HepG2 (cell line): ENCODE measurements at regions not wholly inside any gene's neighbourhood (a gene's known extent, or its start where the extent isn't known, plus 50 kb on each side); places are given as distances from the start of the nearest gene placed in this dataset.

Experiments
- ATAC-seq: fragments of 200-7000 bp; cut with Tn5 transposase; 3 replicates; pipeline ENCODE4 v1.9.1; 2020; ENCODE audit warnings: mild to moderate bottlenecking, moderate library complexity
- BruUV-seq: library from RNA; stranded (reverse); fragments of 400-500 nt; replicated peaks from 2 replicates; lab custom pipeline; 2021; lab: Mats Ljungman, UMichigan
- CTCF ChIA-PET: fragments of 300-600 bp; formaldehyde crosslinking; extraction: SDS; loops from one replicate; lab custom pipeline; 2021; ENCODE audit warnings: low total read pairs, inconsistent platforms, low intra/inter-chr PET ratio; lab: Yijun Ruan, JAX
- POLR2A ChIA-PET: fragments of 350-600 bp; sonication (Branson Sonifier 250); formaldehyde crosslinking; loops from one replicate; lab custom pipeline; 2020; ENCODE audit warnings: antibody characterized with exemption, inconsistent platforms; lab: Yijun Ruan, JAX
- DNase-seq: peaks from one replicate; pipeline ENCODE4 v3.0.0-alpha.2; 2015; ENCODE audit warnings: low spot score
- FAIRE-seq: peaks from 3 replicates; lab custom pipeline; 2011; peaks lifted over from hg19 to GRCh38; lab: Jason Lieb, UNC
- H2AFZ ChIP-seq: one replicate; pipeline ENCODE4 v1.6.1; 2011; ENCODE audit warnings: low read length, inconsistent platforms
- H3K27ac ChIP-seq: fragments of 300-600 bp; 3 replicates; pipeline ENCODE4 v1.8.0; 2011; ENCODE audit warnings: mixed run types, mild to moderate bottlenecking, mixed read lengths, low read length, inconsistent platforms; ENCODE audit not compliant: insufficient read depth; ENCODE audit errors: extremely low read length
- H3K27me3 ChIP-seq, 2 experiments: fragments of 200-600 bp in 1 of 2; 2 replicates in 1 of 2; 3 replicates in 1 of 2; pipeline versions ENCODE4 v1.6.0 to v1.8.0; 2011; ENCODE audit warnings: low read length in 2 of 2, mild to moderate bottlenecking in 2 of 2, moderate library complexity in 2 of 2, inconsistent platforms in 1 of 2; ENCODE audit not compliant: insufficient read depth in 2 of 2, control insufficient read depth in 1 of 2
- H3K36me3 ChIP-seq, 2 experiments: fragments of 200-600 bp in 1 of 2; replicated peaks in 1 of 2; 2 replicates in 1 of 2; 3 replicates in 1 of 2; pipeline versions ENCODE4 v1.5.1 to v1.8.0; 2011; ENCODE audit warnings: low read length in 2 of 2, inconsistent platforms in 1 of 2; ENCODE audit not compliant: insufficient read depth in 2 of 2, control insufficient read depth in 1 of 2
- H3K4me1 ChIP-seq: 2 replicates; pipeline ENCODE4 v1.5.1; 2012; ENCODE audit warnings: low read length, inconsistent platforms; ENCODE audit not compliant: insufficient read depth
- H3K4me2 ChIP-seq: 2 replicates; pipeline ENCODE4 v1.6.0; 2011; ENCODE audit warnings: low read depth, low read length, inconsistent platforms
- H3K4me3 ChIP-seq, 3 experiments: fragments of 200-600 bp in 1 of 3; sonication (generic), shearing (Covaris generic) in 1 of 3; replicated peaks in 1 of 3; 2 replicates each; pipeline ENCODE4 v1.5.1; 2011 to 2016; ENCODE audit warnings: low read length in 3 of 3, inconsistent platforms in 2 of 3, low read depth in 2 of 3, mild to moderate bottlenecking in 2 of 3, control low read depth in 1 of 3, mixed read lengths in 1 of 3; ENCODE audit not compliant: insufficient read depth in 1 of 3
- H3K79me2 ChIP-seq: one replicate; pipeline ENCODE4 v1.6.1; 2011; ENCODE audit warnings: low read length, inconsistent platforms; ENCODE audit not compliant: insufficient read depth
- H3K9ac ChIP-seq: 2 replicates; pipeline ENCODE4 v1.6.0; 2011; ENCODE audit warnings: mild to moderate bottlenecking, low read depth, low read length, inconsistent platforms; ENCODE audit not compliant: insufficient read depth
- H3K9me3 ChIP-seq: 2 replicates; pipeline ENCODE4 v1.5.1; 2012; ENCODE audit warnings: mild to moderate bottlenecking, low read length
- H4K20me1 ChIP-seq: 2 replicates; pipeline ENCODE4 v1.6.0; 2011; ENCODE audit warnings: inconsistent platforms, mild to moderate bottlenecking, low read length, moderate library complexity; ENCODE audit not compliant: insufficient read depth
- AGO1 ChIP-seq: fragments of 200-400 bp; formaldehyde crosslinking; IDR thresholded peaks from 2 replicates; pipeline ENCODE4 v1.6.1; 2017; ENCODE audit warnings: mild to moderate bottlenecking, low read depth, low read length, moderate library complexity; ENCODE audit not compliant: poor library complexity, severe bottlenecking
- ELF3 ChIP-seq: IDR thresholded peaks from 2 replicates; pipeline ENCODE4 v1.6.1; 2016; ENCODE audit warnings: missing genetic modification reagents, missing compliant biosample characterization
- ISX ChIP-seq: sonication (generic); formaldehyde crosslinking; conservative IDR thresholded peaks from 2 replicates; pipeline ENCODE4 v1.5.0; 2020; ENCODE audit warnings: missing genetic modification reagents
- MAFF ChIP-seq: IDR thresholded peaks from 2 replicates; pipeline ENCODE4 v1.6.1; 2011; ENCODE audit warnings: low read depth, low read length, improper control_type of control experiment
- MAFK ChIP-seq, 2 experiments: IDR thresholded peaks in 1 of 2; conservative IDR thresholded peaks in 1 of 2; 2 replicates each; pipeline ENCODE4 v1.6.1; 2011; ENCODE audit warnings: improper control_type of control experiment in 2 of 2, low read length in 2 of 2
- MZF1 ChIP-seq: sonication (generic); formaldehyde crosslinking; IDR thresholded peaks from 2 replicates; pipeline ENCODE4 v1.8.1; 2023; ENCODE audit warnings: mild to moderate bottlenecking, missing genetic modification reagents, borderline replicate concordance
- PHF5A ChIP-seq: IDR thresholded peaks from one replicate; pipeline ENCODE4 v1.6.1; 2018; ENCODE audit warnings: low read depth, missing genetic modification reagents; ENCODE audit not compliant: unreplicated experiment
- POLR2AphosphoS5 ChIP-seq: IDR thresholded peaks from 2 replicates; pipeline ENCODE4 v1.6.1; 2012; ENCODE audit warnings: low read depth, low read length
- PRDM15 ChIP-seq: sonication (generic); formaldehyde crosslinking; IDR thresholded peaks from 2 replicates; pipeline ENCODE4 v1.4.0; 2020; ENCODE audit warnings: missing genetic modification reagents
- RFX1 ChIP-seq: fragments of 450-650 bp; IDR thresholded peaks from 2 replicates; pipeline ENCODE4 v1.6.1; 2017
- SP140L ChIP-seq: sonication (generic); formaldehyde crosslinking; IDR thresholded peaks from 2 replicates; pipeline ENCODE4 v1.4.0; 2020; ENCODE audit warnings: missing genetic modification reagents, borderline replicate concordance
- SRSF1 ChIP-seq: fragments of 200-400 bp; formaldehyde crosslinking; optimal IDR thresholded peaks from 2 replicates; pipeline ENCODE3; 2017; ENCODE audit warnings: mild to moderate bottlenecking, low read depth, low read length, moderate library complexity
- TARDBP ChIP-seq: sonication (generic); formaldehyde crosslinking; IDR thresholded peaks from 2 replicates; pipeline ENCODE4 v1.8.0; 2022; ENCODE audit warnings: mild to moderate bottlenecking, missing genetic modification reagents
- ZBTB4 ChIP-seq: sonication (generic); formaldehyde crosslinking; IDR thresholded peaks from 2 replicates; pipeline ENCODE4 v1.4.0; 2020; ENCODE audit warnings: missing genetic modification reagents, mild to moderate bottlenecking, borderline replicate concordance
- ZNF350 ChIP-seq: sonication (generic); formaldehyde crosslinking; IDR thresholded peaks from 2 replicates; pipeline ENCODE4 v1.4.0; 2020; ENCODE audit warnings: mild to moderate bottlenecking, low read depth, missing genetic modification reagents, borderline replicate concordance
- ZNF567 ChIP-seq: sonication (generic); formaldehyde crosslinking; IDR thresholded peaks from 2 replicates; pipeline ENCODE4 v1.8.1; 2023; ENCODE audit warnings: mild to moderate bottlenecking, missing genetic modification reagents, borderline replicate concordance
- ZNF605 ChIP-seq: sonication (generic); formaldehyde crosslinking; IDR thresholded peaks from 2 replicates; pipeline ENCODE4 v1.8.0; 2022; ENCODE audit warnings: mild to moderate bottlenecking, missing genetic modification reagents
- WGBS: methylation state at CpG from one replicate; pipeline ENCODE4 v1.1.6; 2017; ENCODE audit warnings: low lambda C conversion rate; 5-methylcytosine and 5-hydroxymethylcytosine counted together
- in situ Hi-C: cut with HindIII; loops from 2 replicates; pipeline ENCODE4 v1.10.0; 2017; ENCODE audit warnings: low pct_unique_long_range_greater_than_20kb; ENCODE audit not compliant: extremely low pct_ligation_motif_present
- intact Hi-C: fragments of 100-400 bp; cut with micrococcal nuclease; formaldehyde crosslinking; loops from one replicate; pipeline ENCODE4 v1.10.0; 2022; ENCODE audit not compliant: unreplicated experiment
- TF ChIP-seq, protein P1 (sequence below): sonication (generic); formaldehyde crosslinking; IDR thresholded peaks from 2 replicates; pipeline ENCODE4 v1.4.0; 2020; ENCODE audit warnings: missing genetic modification reagents

DNA sequence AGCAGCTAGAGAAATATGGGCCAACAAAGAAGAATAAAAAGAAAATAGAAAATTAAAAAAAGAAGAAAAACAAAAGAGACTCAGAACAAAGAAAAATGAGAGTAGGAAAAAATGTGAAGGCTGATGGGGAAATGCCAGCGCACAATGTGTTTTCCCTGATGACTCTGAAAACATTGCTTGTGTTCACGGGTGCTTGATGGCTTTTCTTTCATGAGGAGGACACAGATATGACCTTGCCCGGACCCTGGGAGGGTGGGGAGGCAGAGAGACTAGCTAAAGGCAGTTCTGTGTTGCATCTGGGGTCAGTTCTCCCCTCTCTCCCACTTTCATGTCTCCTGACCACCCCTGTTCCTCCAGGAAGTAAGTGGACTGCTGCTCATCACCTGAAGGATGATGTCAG lies 125.9 kb downstream of the MOBP start (continued):
- TF ChIP-seq PRDM15 (no peak), AGO1 (no peak), ZNF567 (CRISPR knock-in tag) (no peak), RFX1 (no peak), POLR2AphosphoS5 (no peak), SP140L (CRISPR knock-in tag) (no peak), ZNF350 (CRISPR knock-in tag) (no peak), ISX (CRISPR knock-in tag) (no peak), MAFF (no peak), MZF1 (CRISPR knock-in tag) (no peak), SRSF1 (no peak)

DNA sequence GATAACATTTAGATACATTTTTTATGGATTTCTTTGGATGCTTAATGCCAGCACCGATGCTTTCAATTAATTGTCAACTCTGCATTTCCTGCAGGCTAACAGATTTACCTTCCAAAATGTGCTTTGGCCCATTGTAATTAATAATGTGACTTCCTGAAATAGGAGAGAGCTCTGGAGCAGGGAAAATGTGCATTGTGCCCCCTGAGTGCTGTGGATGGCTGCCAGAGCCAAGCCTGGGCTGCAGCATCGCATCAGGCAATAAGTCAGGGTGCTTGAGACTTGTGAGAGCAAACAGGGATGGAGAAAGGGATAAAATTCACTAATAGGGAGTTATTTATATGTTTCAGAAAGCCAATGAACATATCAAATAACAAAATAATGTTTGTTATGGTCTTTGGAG lies 133.8 kb downstream of the MOBP start:
- Histone ChIP-seq H3K36me3 (no peaks in the 10 kb centered on the region), H3K4me1 (no peaks in the 10 kb centered on the region), H2AFZ (no peak overlapping the region), H4K20me1 (no peaks in the 10 kb centered on the region), H3K27ac (no peak overlapping the region), H3K27me3 (no peaks in the 10 kb centered on the region), H3K4me3 (no peak overlapping the region), H3K9ac (no peak overlapping the region), H3K4me2 (no peak overlapping the region), H3K9me3 (no peaks in the 10 kb centered on the region), H3K79me2 (no peaks in the 10 kb centered on the region)
- intact Hi-C loops = no loop called here
- no TSS peak for BruUV-seq
- CTCF ChIA-PET = no interaction called here
- DNase-seq (no peak), ATAC-seq (no peak), FAIRE-seq (no peak)
- in situ Hi-C loops = no loop called here
- POLR2A ChIA-PET = no interaction called here
- WGBS = 0% methylated on average over 2 of the region's 2 CpGs
- TF ChIP-seq PHF5A (CRISPR knock-in tag) (no peak), TARDBP (CRISPR knock-in tag) (no peak), ELF3 (CRISPR knock-in tag) (no peak), ZNF605 (no peak), ZBTB4 (CRISPR knock-in tag) (no peak), MAFK (conservative IDR thresholded peaks at IDR 0.05 in 1 of 2, IDR thresholded peaks at IDR 0.05 in 1 of 2; ENCODE audit: low read length in 2 of 2) (0 out of 4 replicates have a peak, but pooled peaks of 1 of the 2 experiments have one; percentile 31), MAFF (0 out of 2 replicates have a peak, but pooled peaks have one; percentile 10)
- TF ChIP-seq, protein P1, sequence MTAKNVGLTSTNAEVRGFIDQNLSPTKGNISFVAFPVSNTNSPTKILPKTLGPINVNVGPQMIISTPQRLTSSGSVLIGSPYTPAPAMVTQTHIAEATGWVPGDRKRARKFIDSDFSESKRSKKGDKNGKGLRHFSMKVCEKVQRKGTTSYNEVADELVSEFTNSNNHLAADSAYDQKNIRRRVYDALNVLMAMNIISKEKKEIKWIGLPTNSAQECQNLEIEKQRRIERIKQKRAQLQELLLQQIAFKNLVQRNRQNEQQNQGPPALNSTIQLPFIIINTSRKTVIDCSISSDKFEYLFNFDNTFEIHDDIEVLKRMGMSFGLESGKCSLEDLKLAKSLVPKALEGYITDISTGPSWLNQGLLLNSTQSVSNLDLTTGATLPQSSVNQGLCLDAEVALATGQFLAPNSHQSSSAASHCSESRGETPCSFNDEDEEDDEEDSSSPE (CRISPR knock-in tag) = no peak
